ENCODE measurements at regions not wholly inside any gene's neighbourhood (a gene's known extent, or its start where the extent isn't known, plus 50 kb on each side); places are given as distances from the start of the nearest gene placed in this dataset.

DNA sequence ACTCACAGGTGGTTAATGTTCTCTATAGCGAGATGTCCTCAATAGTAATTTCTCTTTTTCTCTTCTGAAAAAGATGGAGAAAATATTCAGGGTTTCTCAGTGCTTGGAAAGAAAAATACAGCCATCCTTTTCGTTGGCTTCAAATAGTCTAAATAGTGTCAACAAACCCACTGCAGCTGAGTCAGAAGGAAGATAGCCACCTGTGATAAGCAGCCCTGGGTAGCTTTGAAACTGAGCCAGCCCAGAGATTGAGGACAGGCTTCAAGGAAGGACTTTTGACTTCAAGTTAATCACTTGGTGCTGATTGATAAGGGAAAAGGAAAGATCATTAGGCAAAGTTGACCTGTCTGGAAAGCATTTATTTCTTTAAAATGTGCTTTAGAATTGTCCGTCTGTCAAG lies 78.7 kb upstream of the TYRP1 start:
- TF ChIP-seq EZH2 (IDR thresholded peaks at IDR 0.05; ENCODE audit: borderline replicate concordance, low read depth, low read length, severe bottlenecking), result no peak
- intact Hi-C loops (cut with micrococcal nuclease) (no loop called here), dilution Hi-C loops (cut with MboI; ENCODE audit: extremely low pct_ligation_motif_present, low sequenced_read_pairs) (no loop called here)
- no TSS peak for BruUV-seq (replicated peaks)
- no peak overlapping the region for H3K4me2 ChIP-seq (ENCODE audit: insufficient read depth, low read length)
- no peak overlapping the region for H3K9ac ChIP-seq (replicated peaks; ENCODE audit: extremely low read depth, insufficient read depth, low read length)
- H2AFZ ChIP-seq (ENCODE audit: low read depth, low read length), result no peak overlapping the region
- no peaks in the 10 kb centered on the region for H4K20me1 ChIP-seq (replicated peaks; ENCODE audit: control insufficient read depth, extremely low read depth, insufficient read depth, low read length)
- no peaks in the 10 kb centered on the region for H3K9me3 ChIP-seq (replicated peaks; ENCODE audit: control insufficient read depth, insufficient read depth, low read length)
- no peaks in the 10 kb centered on the region for H3K36me3 ChIP-seq (ENCODE audit: control insufficient read depth in 2 of 2, extremely low read depth in 1 of 2, insufficient read depth in 2 of 2, low read length in 2 of 2)
- POLR2A ChIA-PET, result no interaction called here
- no peak overlapping the region for H3K4me3 ChIP-seq (replicated peaks in 1 of 3; ENCODE audit: insufficient read depth in 1 of 3, low read depth in 1 of 3, low read length in 3 of 3)
- DNase-seq (ENCODE audit: low read depth, low spot score) (no peak), FAIRE-seq (no peak)
- H3K27ac ChIP-seq (ENCODE audit: insufficient read depth, low read depth, low read length), result no peak overlapping the region
- no peaks in the 10 kb centered on the region for H3K4me1 ChIP-seq (ENCODE audit: control insufficient read depth, extremely low read depth, insufficient read depth, low read length)
- CTCF ChIA-PET, result interaction anchor here (0.9 kb wide), 1 partner anchor 8 kb away, joined by 3 read pairs; no protein-coding TSS in a partner anchor
- peaks cover 0 to 2% of the 10 kb centered on the region in 2 experiments for H3K27me3 ChIP-seq (ENCODE audit: control insufficient read depth in 2 of 2, insufficient read depth in 2 of 2, low read length in 2 of 2)
- H3K9me1 ChIP-seq (replicated peaks; ENCODE audit: control insufficient read depth, extremely low read depth, insufficient read depth, low read length), result no peaks in the 10 kb centered on the region
- no peaks in the 10 kb centered on the region for H3K79me2 ChIP-seq (ENCODE audit: control insufficient read depth, insufficient read depth, low read length)

DNA sequence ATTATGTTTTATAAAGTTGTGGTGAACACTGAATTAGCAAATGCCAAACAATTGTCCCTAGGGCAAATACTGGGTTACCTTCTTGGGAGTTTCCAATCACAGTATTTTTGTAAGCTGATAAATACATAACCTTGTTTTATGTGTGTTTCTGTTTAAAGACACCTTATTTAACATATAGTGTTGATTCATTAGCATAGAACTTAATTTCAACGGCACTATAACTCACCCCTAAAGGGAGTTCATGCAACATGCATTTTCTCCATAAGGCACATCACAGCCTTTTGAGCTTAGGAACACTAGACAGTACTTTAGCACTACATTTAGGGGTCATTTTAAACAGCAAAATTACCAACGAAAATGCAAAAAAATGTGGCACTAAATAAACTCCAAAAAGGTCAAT lies 74.2 kb upstream of the TYRP1 start:
- Histone ChIP-seq H3K36me3 (ENCODE audit: control insufficient read depth in 2 of 2, extremely low read depth in 1 of 2, insufficient read depth in 2 of 2, low read length in 2 of 2) (no peaks in the 10 kb centered on the region), H3K27me3 (ENCODE audit: control insufficient read depth in 2 of 2, insufficient read depth in 2 of 2, low read length in 2 of 2) (peaks cover 2% of the 10 kb centered on the region in 2 experiments), H3K9me3 (replicated peaks; ENCODE audit: control insufficient read depth, insufficient read depth, low read length) (no peaks in the 10 kb centered on the region), H3K9ac (replicated peaks; ENCODE audit: extremely low read depth, insufficient read depth, low read length) (no peak overlapping the region), H3K4me2 (ENCODE audit: insufficient read depth, low read length) (no peak overlapping the region), H2AFZ (ENCODE audit: low read depth, low read length) (no peak overlapping the region), H3K79me2 (ENCODE audit: control insufficient read depth, insufficient read depth, low read length) (no peaks in the 10 kb centered on the region), H3K4me3 (replicated peaks in 1 of 3; ENCODE audit: insufficient read depth in 1 of 3, low read depth in 1 of 3, low read length in 3 of 3) (no peak overlapping the region), H3K4me1 (ENCODE audit: control insufficient read depth, extremely low read depth, insufficient read depth, low read length) (no peaks in the 10 kb centered on the region), H4K20me1 (replicated peaks; ENCODE audit: control insufficient read depth, extremely low read depth, insufficient read depth, low read length) (no peaks in the 10 kb centered on the region), H3K27ac (ENCODE audit: insufficient read depth, low read depth, low read length) (no peak overlapping the region), H3K9me1 (replicated peaks; ENCODE audit: control insufficient read depth, extremely low read depth, insufficient read depth, low read length) (no peaks in the 10 kb centered on the region)
- POLR2A ChIA-PET, result no interaction called here
- BruUV-seq (replicated peaks), result no TSS peak
- DNase-seq (ENCODE audit: low read depth, low spot score) (no peak), FAIRE-seq (no peak)
- CTCF ChIA-PET, result interaction anchor here (0.9 kb wide), 2 partner anchors 13 kb away, joined by 3 read pairs; no protein-coding TSS in a partner anchor
- intact Hi-C loops (cut with micrococcal nuclease), result no loop called here
- dilution Hi-C loops (cut with MboI; ENCODE audit: extremely low pct_ligation_motif_present, low sequenced_read_pairs), result no loop called here
- no peak for TF ChIP-seq POLR2A (IDR thresholded peaks at IDR 0.05; ENCODE audit: low read depth, low read length)
